Sigmoid colon (tissue), 4 donors: ENCODE measurements at regions not wholly inside any gene's neighbourhood (a gene's known extent, or its start where the extent isn't known, plus 50 kb on each side); places are given as distances from the start of the nearest gene placed in this dataset.

Source experiments
- EP300 ChIP-seq, 4 donors: sonication (generic); formaldehyde crosslinking; IDR thresholded peaks; one replicate each; pipeline ENCODE4 v1.6.1; 2017; ENCODE audit warnings: antibody characterized with exemption in 4 of 4
- POLR2A ChIP-seq, 2 donors: fragments of 450-650 bp; IDR thresholded peaks; one replicate each; pipeline ENCODE4 v1.6.1; 2016; ENCODE audit warnings: antibody characterized with exemption in 2 of 2, mild to moderate bottlenecking in 2 of 2, moderate library complexity in 2 of 2
- POLR2AphosphoS5 ChIP-seq, 4 donors: sonication (generic); formaldehyde crosslinking; IDR thresholded peaks; one replicate each; pipeline ENCODE4 v1.6.1; 2017; ENCODE audit warnings: antibody characterized with exemption in 4 of 4
- TF ChIP-seq, protein P1 (sequence below), 4 experiments: fragments of 450-650 bp in 3 of 4; fragments of 200-600 bp in 1 of 4; IDR thresholded peaks; one replicate each; pipeline ENCODE4 v1.5.1; 2016 to 2019; ENCODE audit warnings: antibody characterized with exemption in 4 of 4, mild to moderate bottlenecking in 3 of 4, moderate library complexity in 2 of 4

DNA sequence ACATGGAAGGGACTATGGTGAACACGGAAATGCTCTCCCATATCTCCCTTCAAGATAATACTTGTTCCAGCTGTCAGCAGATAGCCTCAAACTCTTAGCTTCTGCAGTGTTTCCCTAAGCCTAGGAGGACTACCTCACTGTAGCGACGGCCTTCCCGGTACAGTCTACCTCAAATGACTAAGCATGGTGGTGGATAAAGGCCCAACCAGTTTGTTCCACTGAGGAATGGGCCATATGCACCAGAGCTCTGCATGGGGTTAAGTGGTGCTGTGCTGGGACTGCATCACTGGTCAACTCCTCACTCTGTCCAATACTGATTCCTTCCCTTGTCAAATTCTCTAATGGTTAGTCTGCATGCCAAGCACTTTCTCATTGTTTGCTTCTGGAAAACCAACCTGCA, 119.6 kb upstream of the GNPDA2 start:
- TF ChIP-seq POLR2AphosphoS5 (IDR thresholded peaks at IDR 0.05) (no peak), POLR2A (IDR thresholded peaks at IDR 0.05) (no peak), EP300 (IDR thresholded peaks at IDR 0.05) (no peak)
- TF ChIP-seq, protein P1, sequence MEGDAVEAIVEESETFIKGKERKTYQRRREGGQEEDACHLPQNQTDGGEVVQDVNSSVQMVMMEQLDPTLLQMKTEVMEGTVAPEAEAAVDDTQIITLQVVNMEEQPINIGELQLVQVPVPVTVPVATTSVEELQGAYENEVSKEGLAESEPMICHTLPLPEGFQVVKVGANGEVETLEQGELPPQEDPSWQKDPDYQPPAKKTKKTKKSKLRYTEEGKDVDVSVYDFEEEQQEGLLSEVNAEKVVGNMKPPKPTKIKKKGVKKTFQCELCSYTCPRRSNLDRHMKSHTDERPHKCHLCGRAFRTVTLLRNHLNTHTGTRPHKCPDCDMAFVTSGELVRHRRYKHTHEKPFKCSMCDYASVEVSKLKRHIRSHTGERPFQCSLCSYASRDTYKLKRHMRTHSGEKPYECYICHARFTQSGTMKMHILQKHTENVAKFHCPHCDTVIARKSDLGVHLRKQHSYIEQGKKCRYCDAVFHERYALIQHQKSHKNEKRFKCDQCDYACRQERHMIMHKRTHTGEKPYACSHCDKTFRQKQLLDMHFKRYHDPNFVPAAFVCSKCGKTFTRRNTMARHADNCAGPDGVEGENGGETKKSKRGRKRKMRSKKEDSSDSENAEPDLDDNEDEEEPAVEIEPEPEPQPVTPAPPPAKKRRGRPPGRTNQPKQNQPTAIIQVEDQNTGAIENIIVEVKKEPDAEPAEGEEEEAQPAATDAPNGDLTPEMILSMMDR (IDR thresholded peaks at IDR 0.05): no peak
